HG02938 (cell line): ENCODE measurements at regions not wholly inside any gene's neighbourhood (a gene's known extent, or its start where the extent isn't known, plus 50 kb on each side); places are given as distances from the start of the nearest gene placed in this dataset.
"Not testable (repeated sequence)": the region's sequence is repeated elsewhere in the genome, so short reads cannot be mapped to it uniquely, and the experiment has no call there.

Experiments used
- ATAC-seq: cut with Tn5 transposase; IDR thresholded peaks from one replicate; pipeline ENCODE4 v1.9.1; 2021; ENCODE audit warnings: mild to moderate bottlenecking, moderate library complexity; ENCODE audit not compliant: unreplicated experiment

- ATAC-seq, result no peak
These were observed 85.2 kb downstream of the POLR1F start for GRCh38 chr7:19623676-19624075.

GRCh38 chr7:19621740-19622139 is 87.1 kb downstream of the POLR1F start:
- no peak for ATAC-seq

- ATAC-seq, result no peak
These were observed 88.4 kb downstream of the POLR1F start for GRCh38 chr7:19620470-19620869.

DNA sequence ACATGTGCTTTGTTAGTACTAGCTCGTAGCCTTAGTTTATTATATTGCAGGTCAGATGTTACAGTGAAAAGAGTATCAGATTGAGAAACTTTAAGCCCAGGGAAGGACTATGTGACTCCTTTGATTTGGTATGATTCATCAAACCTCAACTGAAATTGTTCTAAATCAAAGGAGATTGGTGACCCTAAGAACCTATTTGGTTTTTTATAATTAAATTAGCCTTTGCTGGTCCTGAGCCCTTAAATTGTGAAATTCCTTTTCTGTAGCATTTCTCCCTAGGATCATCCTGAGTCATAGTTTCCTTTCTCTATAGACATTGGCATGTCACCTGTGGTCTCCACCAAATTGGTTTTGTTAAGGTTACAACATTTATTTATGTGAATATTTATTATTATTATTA is 89.7 kb downstream of the POLR1F start:
- no peak for ATAC-seq

DNA sequence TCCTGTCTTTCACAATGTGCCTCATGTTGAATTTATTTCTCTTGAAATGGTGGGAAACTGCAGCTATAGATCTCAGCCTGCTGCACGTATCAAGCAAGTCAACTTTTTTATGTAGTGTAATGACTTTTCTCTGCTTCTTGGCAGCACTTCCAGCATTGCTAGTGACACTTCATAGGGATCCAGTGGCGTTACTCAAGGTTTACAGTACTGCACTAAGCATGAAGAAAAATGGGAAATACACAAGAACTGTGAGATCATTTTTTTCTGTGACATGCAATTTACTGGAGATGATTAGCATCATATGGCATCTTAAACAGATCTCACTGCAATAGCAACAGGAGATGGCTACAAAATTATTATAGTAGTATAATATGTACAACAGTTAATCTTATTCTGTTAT is 90.9 kb downstream of the POLR1F start:
- no peak for ATAC-seq

- no peak for ATAC-seq
These were observed 98.5 kb downstream of the POLR1F start for GRCh38 chr7:19610194-19610943.

GRCh38 chr7:19589446-19589845 is 119.4 kb downstream of the POLR1F start:
- no peak for ATAC-seq

GRCh38 chr7:19587291-19587690 is 121.5 kb downstream of the POLR1F start:
- no peak for ATAC-seq

- ATAC-seq, result no peak
These were observed 123.1 kb downstream of the POLR1F start for GRCh38 chr7:19585761-19586160.

DNA sequence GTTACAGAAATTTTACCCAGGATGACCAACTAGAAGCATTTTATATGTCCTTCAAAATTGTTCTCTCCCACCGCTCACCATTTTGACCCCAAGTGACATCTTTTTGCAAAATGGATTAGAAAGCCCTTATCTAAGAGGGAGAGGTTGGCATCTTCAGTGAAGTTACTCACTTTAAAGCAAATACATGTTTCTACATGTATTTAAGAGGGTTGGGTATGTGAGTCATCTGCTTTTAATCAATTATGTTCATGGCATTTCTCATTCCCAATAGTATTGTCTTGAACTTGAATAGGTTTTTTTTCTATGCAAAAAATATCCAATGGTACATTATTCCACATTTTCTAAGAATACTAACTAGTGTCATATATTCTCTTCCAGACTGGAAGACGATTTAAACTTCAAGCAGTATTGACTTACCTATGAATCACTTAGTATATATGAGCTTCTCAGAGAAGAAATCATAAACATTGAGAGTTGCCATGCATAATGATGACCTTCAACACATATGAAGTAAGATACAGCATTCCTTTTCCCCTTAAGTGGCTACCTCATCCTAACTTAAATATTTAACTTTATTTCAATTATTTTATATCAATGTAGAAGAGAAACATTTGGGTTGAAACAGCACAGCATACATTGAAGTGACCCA is 132.8 kb downstream of the POLR1F start:
- ATAC-seq, result no peak

- no peak for ATAC-seq
These were observed 134.7 kb downstream of the POLR1F start for GRCh38 chr7:19574131-19574530.

GRCh38 chr7:19572566-19572965 is 136.3 kb downstream of the POLR1F start:
- no peak for ATAC-seq

- ATAC-seq, result no peak
These were observed 141.8 kb downstream of the POLR1F start for GRCh38 chr7:19567011-19567410.

- no peak for ATAC-seq
These were observed 143.2 kb downstream of the POLR1F start for GRCh38 chr7:19565602-19566001.

DNA sequence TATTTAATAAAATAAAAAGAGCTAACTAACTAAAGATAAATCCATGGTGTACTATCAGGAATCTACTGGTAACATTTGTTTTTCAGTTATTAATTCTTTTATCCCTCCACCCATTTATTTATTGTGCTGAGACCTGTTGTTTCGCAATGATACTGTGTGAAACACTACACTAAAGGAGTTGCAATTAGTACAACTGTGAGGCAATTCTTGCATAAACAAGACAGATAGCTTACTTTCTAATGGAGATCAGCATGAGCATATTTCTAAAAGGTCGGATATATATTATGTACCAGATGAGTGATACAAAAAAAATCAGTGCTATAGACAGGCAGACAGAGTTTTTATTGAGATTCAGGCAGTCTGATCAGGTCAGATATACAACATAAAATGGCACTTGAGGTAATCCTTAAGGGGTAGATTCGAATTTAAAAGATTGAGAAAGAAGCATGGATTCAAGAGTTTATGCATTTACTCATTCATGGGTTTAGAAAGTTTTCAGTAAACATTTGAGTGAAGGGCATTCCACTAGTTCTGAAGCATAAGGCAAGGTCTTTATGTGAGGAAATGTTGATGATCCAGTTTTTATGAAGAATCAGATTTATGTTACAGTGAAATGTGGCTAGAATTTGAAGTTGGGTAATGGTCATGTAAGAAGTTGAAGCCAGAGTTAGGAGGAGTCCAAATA is 147.6 kb downstream of the POLR1F start:
- ATAC-seq, result no peak

DNA sequence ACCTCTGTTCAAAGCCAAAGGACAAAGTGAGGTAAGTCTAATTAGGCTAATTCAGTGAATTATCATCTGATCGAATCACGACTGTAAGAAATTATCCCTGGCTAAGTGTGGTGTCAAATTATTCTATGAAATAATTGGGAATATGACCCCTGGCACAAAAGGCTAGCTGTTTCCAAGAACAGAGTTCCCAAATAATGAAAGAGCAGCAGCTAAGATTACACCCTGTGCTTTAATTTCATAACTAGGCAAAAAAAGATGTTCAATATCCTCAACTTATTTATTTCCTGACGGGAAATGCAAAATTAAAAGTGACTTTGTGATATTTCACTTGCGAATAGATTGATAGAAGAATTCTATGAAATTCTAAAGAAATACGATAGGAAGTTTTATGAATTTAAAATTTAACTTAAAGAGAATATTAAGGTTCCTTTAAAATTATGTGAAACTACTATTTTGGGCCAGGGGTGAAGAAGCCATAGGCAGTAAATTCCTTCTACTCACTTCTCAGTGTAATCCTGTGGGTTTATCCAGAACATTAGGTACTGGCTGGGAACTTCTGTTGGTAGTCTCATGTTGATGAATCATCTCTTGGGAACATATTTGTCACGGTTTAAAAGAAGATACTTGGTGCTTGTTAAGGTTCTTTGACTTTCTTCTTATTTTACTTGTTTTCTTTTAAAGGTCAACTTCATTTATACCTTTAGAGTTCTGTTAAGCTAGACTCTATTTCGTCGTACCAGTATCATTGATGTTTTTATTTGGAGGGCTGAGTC is 148.5 kb downstream of the POLR1F start:
- ATAC-seq, result no peak

GRCh38 chr7:19558527-19558926 is 150.3 kb downstream of the POLR1F start:
- ATAC-seq, result no peak

GRCh38 chr7:19557726-19558465 is 150.9 kb downstream of the POLR1F start:
- ATAC-seq, result no peak

DNA sequence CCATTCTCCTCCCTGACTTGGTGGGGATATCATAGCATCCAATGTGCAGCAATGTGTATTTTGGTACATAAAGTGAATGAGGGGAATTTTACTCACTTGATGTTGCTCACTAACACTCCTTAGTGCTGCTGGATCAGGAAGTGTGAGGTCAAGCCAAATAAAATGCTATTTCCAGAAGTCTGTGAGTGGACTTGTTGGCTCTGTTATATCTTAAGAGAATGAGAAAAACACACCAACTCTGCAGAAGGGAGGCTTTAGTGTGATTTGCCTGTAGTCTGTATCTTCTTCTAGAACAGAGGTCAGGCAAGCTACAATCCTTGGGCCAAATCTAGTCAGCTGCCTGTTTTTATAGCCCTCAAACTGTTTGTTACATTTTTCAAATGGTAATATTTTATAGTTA is 154.3 kb downstream of the POLR1F start:
- ATAC-seq, result no peak

GRCh38 chr7:19552576-19552975 is 156.3 kb downstream of the POLR1F start:
- ATAC-seq, result no peak

GRCh38 chr7:19549246-19549645 is 159.6 kb downstream of the POLR1F start:
- ATAC-seq, result not testable (repeated sequence)
